ENCODE measurements at regions not wholly inside any gene's neighbourhood (a gene's known extent, or its start where the extent isn't known, plus 50 kb on each side); places are given as distances from the start of the nearest gene placed in this dataset.

- TF ChIP-seq POLR2A (IDR thresholded peaks at IDR 0.05) (no peak), CTCF (IDR thresholded peaks at IDR 0.05) (no peak)
Observed at GRCh38 chr6:4421837-4422236, 286.5 kb upstream of the ECI2 start.

Data from sigmoid colon (tissue), 3 donors.